OCI-LY1 (cell line): ENCODE measurements at regions not wholly inside any gene's neighbourhood (a gene's known extent, or its start where the extent isn't known, plus 50 kb on each side); places are given as distances from the start of the nearest gene placed in this dataset.

Experiments
- EZH2 ChIP-seq: fragments of 200-600 bp; sonication (generic), shearing (Covaris generic); IDR thresholded peaks from 2 replicates; pipeline ENCODE4 v1.8.0; 2017; ENCODE audit warnings: borderline replicate concordance, mixed run types, mild to moderate bottlenecking, antibody characterized with exemption, low read length, moderate library complexity, mixed read lengths
- TF ChIP-seq, protein P1 (sequence below): fragments of 200-600 bp; sonication (generic), shearing (Covaris generic); IDR thresholded peaks from 2 replicates; pipeline ENCODE4 v1.5.1; 2017; ENCODE audit warnings: mild to moderate bottlenecking, antibody characterized with exemption, low read length, moderate library complexity, mixed read lengths

DNA sequence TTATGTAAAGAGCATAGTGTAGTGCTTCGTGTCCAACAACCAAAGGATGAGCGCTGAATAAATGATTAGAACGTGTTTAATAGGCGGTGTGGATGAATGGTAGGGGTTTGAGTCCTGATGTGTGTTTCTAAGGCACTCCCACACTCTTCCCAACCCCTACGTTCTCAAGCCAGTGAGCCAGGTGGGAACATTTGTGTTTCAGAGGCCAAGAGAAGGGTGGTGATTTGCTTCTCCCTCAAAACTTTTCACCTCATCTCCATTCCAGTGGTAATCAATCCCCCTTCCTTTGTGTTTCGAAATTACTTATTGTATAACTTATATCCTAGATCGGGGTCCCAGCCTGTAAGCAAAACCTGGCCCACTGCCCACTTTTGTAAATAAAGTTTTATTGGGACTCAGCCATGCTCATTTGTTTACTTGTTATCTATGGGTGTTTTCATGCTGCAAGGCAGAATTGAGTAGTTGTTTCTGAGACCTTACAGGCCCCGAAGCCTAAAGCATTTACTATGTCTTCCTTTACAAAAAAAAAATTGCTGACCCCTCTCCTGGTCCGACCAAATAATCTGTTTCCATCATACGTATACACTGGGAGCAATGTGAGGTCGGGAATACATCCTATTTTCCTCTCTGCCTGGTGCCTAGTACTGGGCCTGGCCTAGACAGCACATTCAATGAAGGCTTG, 150.8 kb upstream of the MYCN start:
- TF ChIP-seq, protein P1, sequence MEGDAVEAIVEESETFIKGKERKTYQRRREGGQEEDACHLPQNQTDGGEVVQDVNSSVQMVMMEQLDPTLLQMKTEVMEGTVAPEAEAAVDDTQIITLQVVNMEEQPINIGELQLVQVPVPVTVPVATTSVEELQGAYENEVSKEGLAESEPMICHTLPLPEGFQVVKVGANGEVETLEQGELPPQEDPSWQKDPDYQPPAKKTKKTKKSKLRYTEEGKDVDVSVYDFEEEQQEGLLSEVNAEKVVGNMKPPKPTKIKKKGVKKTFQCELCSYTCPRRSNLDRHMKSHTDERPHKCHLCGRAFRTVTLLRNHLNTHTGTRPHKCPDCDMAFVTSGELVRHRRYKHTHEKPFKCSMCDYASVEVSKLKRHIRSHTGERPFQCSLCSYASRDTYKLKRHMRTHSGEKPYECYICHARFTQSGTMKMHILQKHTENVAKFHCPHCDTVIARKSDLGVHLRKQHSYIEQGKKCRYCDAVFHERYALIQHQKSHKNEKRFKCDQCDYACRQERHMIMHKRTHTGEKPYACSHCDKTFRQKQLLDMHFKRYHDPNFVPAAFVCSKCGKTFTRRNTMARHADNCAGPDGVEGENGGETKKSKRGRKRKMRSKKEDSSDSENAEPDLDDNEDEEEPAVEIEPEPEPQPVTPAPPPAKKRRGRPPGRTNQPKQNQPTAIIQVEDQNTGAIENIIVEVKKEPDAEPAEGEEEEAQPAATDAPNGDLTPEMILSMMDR = no peak
- no peak for TF ChIP-seq EZH2
